Gastrocnemius medialis (tissue), 4 donors: ENCODE measurements at regions not wholly inside any gene's neighbourhood (a gene's known extent, or its start where the extent isn't known, plus 50 kb on each side); places are given as distances from the start of the nearest gene placed in this dataset.

Experiments
- POLR2A ChIP-seq, 2 donors: fragments of 450-650 bp; IDR thresholded peaks; one replicate each; pipeline ENCODE4 v1.6.1; 2017; ENCODE audit warnings: antibody characterized with exemption in 2 of 2, mild to moderate bottlenecking in 2 of 2, moderate library complexity in 2 of 2
- TF ChIP-seq, protein P1 (sequence below), 5 experiments: fragments of 450-650 bp in 3 of 5; fragments of 200-600 bp in 2 of 5; sonication (generic) in 2 of 5; IDR thresholded peaks in 4 of 5; conservative IDR thresholded peaks in 1 of 5; 1 replicate in 4 of 5; 2 replicates in 1 of 5; pipeline ENCODE4 v1.5.1; 2016 to 2019; ENCODE audit warnings: antibody characterized with exemption in 5 of 5, mild to moderate bottlenecking in 3 of 5, moderate library complexity in 3 of 5

DNA sequence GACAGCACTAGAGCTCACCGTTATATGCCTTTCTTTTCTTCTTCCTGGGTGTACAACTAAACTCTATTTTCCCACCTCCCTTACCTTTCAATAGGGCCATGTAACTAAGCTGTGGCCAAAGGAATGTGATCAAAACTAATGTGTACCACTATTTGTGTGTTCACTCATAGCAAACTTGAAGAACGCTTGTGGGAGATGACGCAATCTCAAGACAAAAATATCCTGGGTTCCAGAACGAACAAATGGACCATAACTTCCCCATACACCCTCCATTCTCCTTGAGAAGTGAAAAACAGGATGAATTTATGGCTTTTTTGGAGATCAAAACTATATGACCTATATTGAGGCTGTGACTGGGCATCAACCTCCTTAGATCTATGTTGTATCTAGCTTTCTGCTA lies 139.7 kb upstream of the GLRA2 start:
- TF ChIP-seq POLR2A (IDR thresholded peaks at IDR 0.05), result no peak
- TF ChIP-seq, protein P1, sequence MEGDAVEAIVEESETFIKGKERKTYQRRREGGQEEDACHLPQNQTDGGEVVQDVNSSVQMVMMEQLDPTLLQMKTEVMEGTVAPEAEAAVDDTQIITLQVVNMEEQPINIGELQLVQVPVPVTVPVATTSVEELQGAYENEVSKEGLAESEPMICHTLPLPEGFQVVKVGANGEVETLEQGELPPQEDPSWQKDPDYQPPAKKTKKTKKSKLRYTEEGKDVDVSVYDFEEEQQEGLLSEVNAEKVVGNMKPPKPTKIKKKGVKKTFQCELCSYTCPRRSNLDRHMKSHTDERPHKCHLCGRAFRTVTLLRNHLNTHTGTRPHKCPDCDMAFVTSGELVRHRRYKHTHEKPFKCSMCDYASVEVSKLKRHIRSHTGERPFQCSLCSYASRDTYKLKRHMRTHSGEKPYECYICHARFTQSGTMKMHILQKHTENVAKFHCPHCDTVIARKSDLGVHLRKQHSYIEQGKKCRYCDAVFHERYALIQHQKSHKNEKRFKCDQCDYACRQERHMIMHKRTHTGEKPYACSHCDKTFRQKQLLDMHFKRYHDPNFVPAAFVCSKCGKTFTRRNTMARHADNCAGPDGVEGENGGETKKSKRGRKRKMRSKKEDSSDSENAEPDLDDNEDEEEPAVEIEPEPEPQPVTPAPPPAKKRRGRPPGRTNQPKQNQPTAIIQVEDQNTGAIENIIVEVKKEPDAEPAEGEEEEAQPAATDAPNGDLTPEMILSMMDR (IDR thresholded peaks at IDR 0.05 in 4 of 5, conservative IDR thresholded peaks at IDR 0.05 in 1 of 5), result no peak
